HepG2 (cell line): ENCODE measurements at regions not wholly inside any gene's neighbourhood (a gene's known extent, or its start where the extent isn't known, plus 50 kb on each side); places are given as distances from the start of the nearest gene placed in this dataset.

Experiments
- ATAC-seq: fragments of 200-7000 bp; cut with Tn5 transposase; 3 replicates; pipeline ENCODE4 v1.9.1; 2020; ENCODE audit warnings: mild to moderate bottlenecking, moderate library complexity
- BruUV-seq: library from RNA; stranded (reverse); fragments of 400-500 nt; replicated peaks from 2 replicates; lab custom pipeline; 2021; lab: Mats Ljungman, UMichigan
- CTCF ChIA-PET: fragments of 300-600 bp; formaldehyde crosslinking; extraction: SDS; loops from one replicate; lab custom pipeline; 2021; ENCODE audit warnings: low total read pairs, inconsistent platforms, low intra/inter-chr PET ratio; lab: Yijun Ruan, JAX
- POLR2A ChIA-PET: fragments of 350-600 bp; sonication (Branson Sonifier 250); formaldehyde crosslinking; loops from one replicate; lab custom pipeline; 2020; ENCODE audit warnings: antibody characterized with exemption, inconsistent platforms; lab: Yijun Ruan, JAX
- DNase-seq: peaks from one replicate; pipeline ENCODE4 v3.0.0-alpha.2; 2015; ENCODE audit warnings: low spot score
- FAIRE-seq: peaks from 3 replicates; lab custom pipeline; 2011; peaks lifted over from hg19 to GRCh38; lab: Jason Lieb, UNC
- H2AFZ ChIP-seq: one replicate; pipeline ENCODE4 v1.6.1; 2011; ENCODE audit warnings: low read length, inconsistent platforms
- H3K27ac ChIP-seq: fragments of 300-600 bp; 3 replicates; pipeline ENCODE4 v1.8.0; 2011; ENCODE audit warnings: mixed run types, mild to moderate bottlenecking, mixed read lengths, low read length, inconsistent platforms; ENCODE audit not compliant: insufficient read depth; ENCODE audit errors: extremely low read length
- H3K27me3 ChIP-seq, 2 experiments: fragments of 200-600 bp in 1 of 2; 2 replicates in 1 of 2; 3 replicates in 1 of 2; pipeline versions ENCODE4 v1.6.0 to v1.8.0; 2011; ENCODE audit warnings: low read length in 2 of 2, mild to moderate bottlenecking in 2 of 2, moderate library complexity in 2 of 2, inconsistent platforms in 1 of 2; ENCODE audit not compliant: insufficient read depth in 2 of 2, control insufficient read depth in 1 of 2
- H3K36me3 ChIP-seq, 2 experiments: fragments of 200-600 bp in 1 of 2; replicated peaks in 1 of 2; 2 replicates in 1 of 2; 3 replicates in 1 of 2; pipeline versions ENCODE4 v1.5.1 to v1.8.0; 2011; ENCODE audit warnings: low read length in 2 of 2, inconsistent platforms in 1 of 2; ENCODE audit not compliant: insufficient read depth in 2 of 2, control insufficient read depth in 1 of 2
- H3K4me1 ChIP-seq: 2 replicates; pipeline ENCODE4 v1.5.1; 2012; ENCODE audit warnings: low read length, inconsistent platforms; ENCODE audit not compliant: insufficient read depth
- H3K4me2 ChIP-seq: 2 replicates; pipeline ENCODE4 v1.6.0; 2011; ENCODE audit warnings: low read depth, low read length, inconsistent platforms
- H3K4me3 ChIP-seq, 3 experiments: fragments of 200-600 bp in 1 of 3; sonication (generic), shearing (Covaris generic) in 1 of 3; replicated peaks in 1 of 3; 2 replicates each; pipeline ENCODE4 v1.5.1; 2011 to 2016; ENCODE audit warnings: low read length in 3 of 3, inconsistent platforms in 2 of 3, low read depth in 2 of 3, mild to moderate bottlenecking in 2 of 3, control low read depth in 1 of 3, mixed read lengths in 1 of 3; ENCODE audit not compliant: insufficient read depth in 1 of 3
- H3K79me2 ChIP-seq: one replicate; pipeline ENCODE4 v1.6.1; 2011; ENCODE audit warnings: low read length, inconsistent platforms; ENCODE audit not compliant: insufficient read depth
- H3K9ac ChIP-seq: 2 replicates; pipeline ENCODE4 v1.6.0; 2011; ENCODE audit warnings: mild to moderate bottlenecking, low read depth, low read length, inconsistent platforms; ENCODE audit not compliant: insufficient read depth
- H3K9me3 ChIP-seq: 2 replicates; pipeline ENCODE4 v1.5.1; 2012; ENCODE audit warnings: mild to moderate bottlenecking, low read length
- H4K20me1 ChIP-seq: 2 replicates; pipeline ENCODE4 v1.6.0; 2011; ENCODE audit warnings: inconsistent platforms, mild to moderate bottlenecking, low read length, moderate library complexity; ENCODE audit not compliant: insufficient read depth
- ZNF101 ChIP-seq: sonication (generic); formaldehyde crosslinking; IDR thresholded peaks from 2 replicates; pipeline ENCODE4 v1.4.0; 2020; ENCODE audit warnings: mild to moderate bottlenecking, low read depth, missing genetic modification reagents, borderline replicate concordance
- ZNF891 ChIP-seq: sonication (generic); formaldehyde crosslinking; IDR thresholded peaks from 2 replicates; pipeline ENCODE4 v1.5.0; 2020; ENCODE audit warnings: mild to moderate bottlenecking, missing genetic modification reagents
- WGBS: methylation state at CpG from one replicate; pipeline ENCODE4 v1.1.6; 2017; ENCODE audit warnings: low lambda C conversion rate; 5-methylcytosine and 5-hydroxymethylcytosine counted together
- in situ Hi-C: cut with HindIII; loops from 2 replicates; pipeline ENCODE4 v1.10.0; 2017; ENCODE audit warnings: low pct_unique_long_range_greater_than_20kb; ENCODE audit not compliant: extremely low pct_ligation_motif_present
- intact Hi-C: fragments of 100-400 bp; cut with micrococcal nuclease; formaldehyde crosslinking; loops from one replicate; pipeline ENCODE4 v1.10.0; 2022; ENCODE audit not compliant: unreplicated experiment
- TF ChIP-seq, protein P1 (sequence below): sonication (generic); formaldehyde crosslinking; IDR thresholded peaks from 2 replicates; pipeline ENCODE4 v1.8.1; 2023; ENCODE audit warnings: mild to moderate bottlenecking, missing genetic modification reagents
- TF ChIP-seq, protein P2 (sequence below): sonication (generic); formaldehyde crosslinking; IDR thresholded peaks from 2 replicates; pipeline ENCODE4 v1.4.0; 2020; ENCODE audit warnings: missing genetic modification reagents, borderline replicate concordance
- TF ChIP-seq, protein P3 (sequence below): sonication (generic); formaldehyde crosslinking; IDR thresholded peaks from 2 replicates; pipeline ENCODE4 v1.5.1; 2020; ENCODE audit warnings: mild to moderate bottlenecking, missing genetic modification reagents, borderline replicate concordance

DNA sequence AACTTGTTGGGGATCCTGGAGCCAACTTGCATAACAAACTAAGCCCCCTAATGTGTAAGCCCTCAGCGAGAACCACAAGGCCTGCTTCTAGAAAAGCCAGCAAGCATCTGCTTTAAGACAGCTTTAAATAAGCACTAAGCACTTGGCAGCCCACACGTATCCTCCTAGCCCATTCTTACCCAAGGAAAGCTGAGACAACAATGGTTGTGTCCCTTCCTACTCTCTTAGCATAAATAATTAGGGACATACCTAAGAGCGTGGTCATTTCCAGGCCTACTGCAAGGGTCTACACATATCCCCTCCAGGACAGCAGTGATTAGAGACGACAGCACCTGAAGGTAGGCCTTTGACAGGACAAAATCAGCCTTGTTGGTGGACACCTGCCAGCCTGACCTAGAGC, 322.8 kb upstream of the PPARGC1A start:
- no peak overlapping the region for H2AFZ ChIP-seq
- 30% methylated on average over 4 of the region's 4 CpGs for WGBS
- FAIRE-seq (no peak), ATAC-seq (no peak), DNase-seq (no peak)
- in situ Hi-C loops: no loop called here
- no peaks in the 10 kb centered on the region for H3K27me3 ChIP-seq
- intact Hi-C loops: no loop called here
- ChIA-PET CTCF (no interaction called here), POLR2A (no interaction called here)
- H3K79me2 ChIP-seq: no peaks in the 10 kb centered on the region
- H3K9ac ChIP-seq: no peak overlapping the region
- H3K27ac ChIP-seq: no peak overlapping the region
- BruUV-seq: no TSS peak
- no peaks in the 10 kb centered on the region for H3K36me3 ChIP-seq
- H3K4me2 ChIP-seq: no peak overlapping the region
- no peak overlapping the region for H3K4me3 ChIP-seq
- H4K20me1 ChIP-seq: no peaks in the 10 kb centered on the region
- H3K4me1 ChIP-seq: no peaks in the 10 kb centered on the region
- no peaks in the 10 kb centered on the region for H3K9me3 ChIP-seq
- TF ChIP-seq ZNF891 (CRISPR knock-in tag) (no peak), ZNF101 (CRISPR knock-in tag) (no peak)
- TF ChIP-seq, protein P1, sequence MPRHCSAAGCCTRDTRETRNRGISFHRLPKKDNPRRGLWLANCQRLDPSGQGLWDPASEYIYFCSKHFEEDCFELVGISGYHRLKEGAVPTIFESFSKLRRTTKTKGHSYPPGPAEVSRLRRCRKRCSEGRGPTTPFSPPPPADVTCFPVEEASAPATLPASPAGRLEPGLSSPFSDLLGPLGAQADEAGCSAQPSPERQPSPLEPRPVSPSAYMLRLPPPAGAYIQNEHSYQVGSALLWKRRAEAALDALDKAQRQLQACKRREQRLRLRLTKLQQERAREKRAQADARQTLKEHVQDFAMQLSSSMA: no peak
- TF ChIP-seq, protein P2, sequence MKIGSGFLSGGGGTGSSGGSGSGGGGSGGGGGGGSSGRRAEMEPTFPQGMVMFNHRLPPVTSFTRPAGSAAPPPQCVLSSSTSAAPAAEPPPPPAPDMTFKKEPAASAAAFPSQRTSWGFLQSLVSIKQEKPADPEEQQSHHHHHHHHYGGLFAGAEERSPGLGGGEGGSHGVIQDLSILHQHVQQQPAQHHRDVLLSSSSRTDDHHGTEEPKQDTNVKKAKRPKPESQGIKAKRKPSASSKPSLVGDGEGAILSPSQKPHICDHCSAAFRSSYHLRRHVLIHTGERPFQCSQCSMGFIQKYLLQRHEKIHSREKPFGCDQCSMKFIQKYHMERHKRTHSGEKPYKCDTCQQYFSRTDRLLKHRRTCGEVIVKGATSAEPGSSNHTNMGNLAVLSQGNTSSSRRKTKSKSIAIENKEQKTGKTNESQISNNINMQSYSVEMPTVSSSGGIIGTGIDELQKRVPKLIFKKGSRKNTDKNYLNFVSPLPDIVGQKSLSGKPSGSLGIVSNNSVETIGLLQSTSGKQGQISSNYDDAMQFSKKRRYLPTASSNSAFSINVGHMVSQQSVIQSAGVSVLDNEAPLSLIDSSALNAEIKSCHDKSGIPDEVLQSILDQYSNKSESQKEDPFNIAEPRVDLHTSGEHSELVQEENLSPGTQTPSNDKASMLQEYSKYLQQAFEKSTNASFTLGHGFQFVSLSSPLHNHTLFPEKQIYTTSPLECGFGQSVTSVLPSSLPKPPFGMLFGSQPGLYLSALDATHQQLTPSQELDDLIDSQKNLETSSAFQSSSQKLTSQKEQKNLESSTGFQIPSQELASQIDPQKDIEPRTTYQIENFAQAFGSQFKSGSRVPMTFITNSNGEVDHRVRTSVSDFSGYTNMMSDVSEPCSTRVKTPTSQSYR (CRISPR knock-in tag): no peak
- TF ChIP-seq, protein P3, sequence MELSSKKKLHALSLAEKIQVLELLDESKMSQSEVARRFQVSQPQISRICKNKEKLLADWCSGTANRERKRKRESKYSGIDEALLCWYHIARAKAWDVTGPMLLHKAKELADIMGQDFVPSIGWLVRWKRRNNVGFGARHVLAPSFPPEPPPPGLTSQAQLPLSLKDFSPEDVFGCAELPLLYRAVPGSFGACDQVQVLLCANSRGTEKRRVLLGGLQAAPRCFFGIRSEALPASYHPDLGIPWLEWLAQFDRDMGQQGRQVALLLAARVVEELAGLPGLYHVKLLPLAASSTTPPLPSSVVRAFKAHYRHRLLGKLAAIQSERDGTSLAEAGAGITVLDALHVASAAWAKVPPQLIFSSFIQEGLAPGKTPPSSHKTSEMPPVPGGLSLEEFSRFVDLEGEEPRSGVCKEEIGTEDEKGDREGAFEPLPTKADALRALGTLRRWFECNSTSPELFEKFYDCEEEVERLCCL (CRISPR knock-in tag): no peak
